ENCODE measurements at regions not wholly inside any gene's neighbourhood (a gene's known extent, or its start where the extent isn't known, plus 50 kb on each side); places are given as distances from the start of the nearest gene placed in this dataset.

- Histone ChIP-seq H3K4me3 (replicated peaks in 1 of 3; ENCODE audit: insufficient read depth in 1 of 3, low read depth in 1 of 3, low read length in 3 of 3) (no peak overlapping the region), H3K9me3 (replicated peaks; ENCODE audit: control insufficient read depth, insufficient read depth, low read length) (no peaks in the 10 kb centered on the region), H3K4me2 (ENCODE audit: insufficient read depth, low read length) (no peak overlapping the region), H3K4me1 (ENCODE audit: control insufficient read depth, extremely low read depth, insufficient read depth, low read length) (no peaks in the 10 kb centered on the region), H2AFZ (ENCODE audit: low read depth, low read length) (no peak overlapping the region), H3K36me3 (ENCODE audit: control insufficient read depth in 2 of 2, extremely low read depth in 1 of 2, insufficient read depth in 2 of 2, low read length in 2 of 2) (no peaks in the 10 kb centered on the region), H3K9ac (replicated peaks; ENCODE audit: extremely low read depth, insufficient read depth, low read length) (no peak overlapping the region), H3K79me2 (ENCODE audit: control insufficient read depth, insufficient read depth, low read length) (no peaks in the 10 kb centered on the region), H4K20me1 (replicated peaks; ENCODE audit: control insufficient read depth, extremely low read depth, insufficient read depth, low read length) (no peaks in the 10 kb centered on the region), H3K27ac (ENCODE audit: insufficient read depth, low read depth, low read length) (no peak overlapping the region), H3K27me3 (ENCODE audit: control insufficient read depth in 2 of 2, insufficient read depth in 2 of 2, low read length in 2 of 2) (no peaks in the 10 kb centered on the region), H3K9me1 (replicated peaks; ENCODE audit: control insufficient read depth, extremely low read depth, insufficient read depth, low read length) (no peaks in the 10 kb centered on the region)
- BruUV-seq (replicated peaks), result no TSS peak
- TF ChIP-seq JUN (IDR thresholded peaks at IDR 0.05; ENCODE audit: borderline replicate concordance, insufficient read depth, insufficient read length, low read depth) (no peak), CTCF (IDR thresholded peaks at IDR 0.05; ENCODE audit: extremely low read depth in 1 of 2, insufficient read depth in 1 of 2, low read depth in 1 of 2, low read length in 2 of 2) (no peak), MYC (IDR thresholded peaks at IDR 0.05; ENCODE audit: low read depth, low read length) (no peak), POLR2A (IDR thresholded peaks at IDR 0.05; ENCODE audit: low read depth, low read length) (no peak), MAX (IDR thresholded peaks at IDR 0.05; ENCODE audit: insufficient read depth, insufficient read length) (no peak), EZH2 (IDR thresholded peaks at IDR 0.05; ENCODE audit: borderline replicate concordance, low read depth, low read length, severe bottlenecking) (no peak), FOS (IDR thresholded peaks at IDR 0.05; ENCODE audit: borderline replicate concordance, insufficient read depth, low read length) (no peak), GATA2 (IDR thresholded peaks at IDR 0.05; ENCODE audit: insufficient read depth, insufficient read length, low read depth, low read length) (no peak), POLR2AphosphoS5 (IDR thresholded peaks at IDR 0.05; ENCODE audit: insufficient read depth, low read depth, low read length) (no peak)
- no peak for FAIRE-seq
- dilution Hi-C loops (cut with MboI; ENCODE audit: extremely low pct_ligation_motif_present, low sequenced_read_pairs) (no loop called here), intact Hi-C loops (cut with micrococcal nuclease) (no loop called here)
- ChIA-PET POLR2A (no interaction called here), CTCF (no interaction called here)
- no peak for DNase-seq (ENCODE audit: low read depth, low spot score)
These were observed 637.5 kb downstream of the PLCL1 start for GRCh38 chr2:198441901-198442300.
